ENCODE measurements at regions not wholly inside any gene's neighbourhood (a gene's known extent, or its start where the extent isn't known, plus 50 kb on each side); places are given as distances from the start of the nearest gene placed in this dataset.

DNA sequence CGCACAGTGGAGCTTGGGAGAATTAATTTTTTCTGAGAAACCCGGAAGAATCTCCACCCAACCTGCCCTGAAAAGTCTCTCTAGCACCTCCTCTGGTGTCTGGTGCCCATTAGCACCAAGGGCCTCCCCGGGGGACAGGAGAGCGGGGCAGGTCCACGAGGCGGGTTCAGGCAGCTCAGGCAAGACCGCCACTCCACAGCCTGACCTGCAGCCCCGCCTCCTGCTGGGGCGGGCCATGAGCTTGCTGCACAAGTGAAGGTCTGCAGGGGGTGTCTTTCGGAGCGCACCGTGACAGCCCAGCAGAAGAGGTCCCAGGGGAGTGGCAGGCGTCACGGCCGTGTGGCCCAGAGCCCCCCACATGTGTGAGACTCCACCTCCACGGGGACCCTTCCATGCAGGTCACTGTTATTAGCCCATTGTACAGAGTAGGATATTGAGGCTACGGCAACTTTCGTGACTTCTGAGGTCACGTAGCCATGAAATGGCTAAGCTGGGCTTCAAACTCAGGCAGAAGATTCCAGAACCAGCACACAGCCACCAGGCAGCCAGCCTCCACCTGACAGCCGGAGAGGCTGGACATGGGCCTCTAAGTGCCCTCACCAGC is 63.9 kb upstream of the SLCO4A1 start:
- Mint-ChIP-seq H3K36me3 (ENCODE audit: low read depth) (no peaks in the 10 kb centered on the region), H3K4me3 (ENCODE audit: unreplicated experiment) (no peak overlapping the region), H3K4me1 (ENCODE audit: low read depth) (no peaks in the 10 kb centered on the region), H3K9me3 (ENCODE audit: low read depth) (no peaks in the 10 kb centered on the region), H3K27ac (ENCODE audit: unreplicated experiment) (no peak overlapping the region), H3K27me3 (ENCODE audit: low read depth) (peaks cover 63% of the 10 kb centered on the region)
- TF ChIP-seq, protein P1, sequence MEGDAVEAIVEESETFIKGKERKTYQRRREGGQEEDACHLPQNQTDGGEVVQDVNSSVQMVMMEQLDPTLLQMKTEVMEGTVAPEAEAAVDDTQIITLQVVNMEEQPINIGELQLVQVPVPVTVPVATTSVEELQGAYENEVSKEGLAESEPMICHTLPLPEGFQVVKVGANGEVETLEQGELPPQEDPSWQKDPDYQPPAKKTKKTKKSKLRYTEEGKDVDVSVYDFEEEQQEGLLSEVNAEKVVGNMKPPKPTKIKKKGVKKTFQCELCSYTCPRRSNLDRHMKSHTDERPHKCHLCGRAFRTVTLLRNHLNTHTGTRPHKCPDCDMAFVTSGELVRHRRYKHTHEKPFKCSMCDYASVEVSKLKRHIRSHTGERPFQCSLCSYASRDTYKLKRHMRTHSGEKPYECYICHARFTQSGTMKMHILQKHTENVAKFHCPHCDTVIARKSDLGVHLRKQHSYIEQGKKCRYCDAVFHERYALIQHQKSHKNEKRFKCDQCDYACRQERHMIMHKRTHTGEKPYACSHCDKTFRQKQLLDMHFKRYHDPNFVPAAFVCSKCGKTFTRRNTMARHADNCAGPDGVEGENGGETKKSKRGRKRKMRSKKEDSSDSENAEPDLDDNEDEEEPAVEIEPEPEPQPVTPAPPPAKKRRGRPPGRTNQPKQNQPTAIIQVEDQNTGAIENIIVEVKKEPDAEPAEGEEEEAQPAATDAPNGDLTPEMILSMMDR (IDR thresholded peaks at IDR 0.05): no peak
- DNase-seq (ENCODE audit: low spot score): no peak

- Mint-ChIP-seq H3K4me3 (ENCODE audit: unreplicated experiment) (no peak overlapping the region), H3K36me3 (ENCODE audit: low read depth) (no peaks in the 10 kb centered on the region), H3K27ac (ENCODE audit: unreplicated experiment) (no peak overlapping the region), H3K9me3 (ENCODE audit: low read depth) (no peaks in the 10 kb centered on the region), H3K4me1 (ENCODE audit: low read depth) (no peaks in the 10 kb centered on the region), H3K27me3 (ENCODE audit: low read depth) (peaks cover 55% of the 10 kb centered on the region)
- TF ChIP-seq, protein P1 (IDR thresholded peaks at IDR 0.05): no peak
- DNase-seq (ENCODE audit: low spot score): no peak
Measured at GRCh38 chr20:62580052-62580451, 62.3 kb upstream of the SLCO4A1 start.

- no peaks in the 10 kb centered on the region for H3K9me3 Mint-ChIP-seq (ENCODE audit: low read depth)
- DNase-seq (ENCODE audit: low spot score): no peak
- no peaks in the 10 kb centered on the region for H3K36me3 Mint-ChIP-seq (ENCODE audit: low read depth)
- TF ChIP-seq, protein P1 (IDR thresholded peaks at IDR 0.05): no peak
- no peaks in the 10 kb centered on the region for H3K4me1 Mint-ChIP-seq (ENCODE audit: low read depth)
- H3K27me3 Mint-ChIP-seq (ENCODE audit: low read depth): peaks cover 55% of the 10 kb centered on the region
- no peak overlapping the region for H3K4me3 Mint-ChIP-seq (ENCODE audit: unreplicated experiment)
- no peak overlapping the region for H3K27ac Mint-ChIP-seq (ENCODE audit: unreplicated experiment)
Measured at GRCh38 chr20:62580733-62581132, 61.6 kb upstream of the SLCO4A1 start.

GRCh38 chr20:62581308-62581707 is 61.0 kb upstream of the SLCO4A1 start:
- H3K27ac Mint-ChIP-seq (ENCODE audit: unreplicated experiment): no peak overlapping the region
- no peaks in the 10 kb centered on the region for H3K4me1 Mint-ChIP-seq (ENCODE audit: low read depth)
- no peak for DNase-seq (ENCODE audit: low spot score)
- H3K4me3 Mint-ChIP-seq (ENCODE audit: unreplicated experiment): no peak overlapping the region
- TF ChIP-seq, protein P1 (IDR thresholded peaks at IDR 0.05): no peak
- no peaks in the 10 kb centered on the region for H3K36me3 Mint-ChIP-seq (ENCODE audit: low read depth)
- no peaks in the 10 kb centered on the region for H3K9me3 Mint-ChIP-seq (ENCODE audit: low read depth)
- H3K27me3 Mint-ChIP-seq (ENCODE audit: low read depth): peaks cover 55% of the 10 kb centered on the region

GRCh38 chr20:62581806-62582205 is 60.5 kb upstream of the SLCO4A1 start:
- no peak for DNase-seq (ENCODE audit: low spot score)
- Mint-ChIP-seq H3K4me3 (ENCODE audit: unreplicated experiment) (no peak overlapping the region), H3K9me3 (ENCODE audit: low read depth) (no peaks in the 10 kb centered on the region), H3K36me3 (ENCODE audit: low read depth) (no peaks in the 10 kb centered on the region), H3K4me1 (ENCODE audit: low read depth) (no peaks in the 10 kb centered on the region), H3K27ac (ENCODE audit: unreplicated experiment) (no peak overlapping the region), H3K27me3 (ENCODE audit: low read depth) (peaks cover 54% of the 10 kb centered on the region)
- TF ChIP-seq, protein P1 (IDR thresholded peaks at IDR 0.05): no peak
